ENCODE measurements at regions not wholly inside any gene's neighbourhood (a gene's known extent, or its start where the extent isn't known, plus 50 kb on each side); places are given as distances from the start of the nearest gene placed in this dataset.
"Not testable (repeated sequence)": the region's sequence is repeated elsewhere in the genome, so short reads cannot be mapped to it uniquely, and the experiment has no call there.

DNA sequence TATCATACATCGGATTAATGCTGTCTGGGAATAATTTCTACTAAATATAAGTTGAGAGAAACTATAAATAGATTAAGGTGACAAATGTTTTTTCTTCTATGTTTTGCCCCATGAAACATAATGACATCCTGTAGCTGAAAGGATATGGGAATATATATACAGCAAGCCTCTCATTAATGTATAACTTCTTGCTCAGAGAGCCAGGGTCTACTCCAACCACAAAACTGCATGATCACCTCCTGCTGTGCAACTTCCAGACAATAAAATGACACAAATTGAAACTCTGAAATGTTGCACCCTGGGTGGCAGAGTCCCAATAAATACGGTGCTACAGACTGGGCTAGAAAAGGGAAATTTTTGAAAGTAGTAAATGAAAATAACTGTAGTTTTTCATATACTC is 571.9 kb upstream of the CBLB start:
- intact Hi-C loops (cut with DNase I) = no loop called here
- DNase-seq (ENCODE audit: low spot score) = no peak

DNA sequence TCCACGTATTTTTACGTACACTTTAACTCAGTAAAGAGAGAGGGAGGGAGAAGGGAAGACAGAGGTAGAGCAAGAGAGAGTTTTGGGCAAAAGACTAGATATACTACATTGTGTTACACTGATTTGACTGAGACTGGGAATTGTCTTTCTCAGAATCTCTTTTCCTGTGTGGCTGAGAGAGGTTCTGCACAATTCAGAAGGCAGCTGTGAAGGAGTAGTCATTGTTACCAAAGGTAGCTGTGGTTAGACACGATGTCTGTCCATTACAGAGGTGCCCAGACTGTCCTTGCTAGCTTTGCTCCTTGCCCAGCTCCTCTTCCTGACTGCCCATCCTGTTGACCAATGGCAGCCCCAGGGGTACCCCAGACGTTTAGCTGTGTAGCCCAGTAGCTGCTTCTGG is 577.5 kb upstream of the CBLB start:
- intact Hi-C loops (cut with DNase I) = no loop called here
- DNase-seq (ENCODE audit: low spot score) = no peak

- no peak for DNase-seq (ENCODE audit: low spot score)
- intact Hi-C loops (cut with DNase I) = no loop called here
Observed at GRCh38 chr3:106447723-106448301, 579.0 kb upstream of the CBLB start.

- intact Hi-C loops (cut with DNase I); DNase-seq (ENCODE audit: low spot score): not testable (repeated sequence)
Observed at GRCh38 chr3:106448372-106448966, 579.7 kb upstream of the CBLB start.

- intact Hi-C loops (cut with DNase I) = no loop called here
- DNase-seq (ENCODE audit: low spot score) = no peak
Observed at GRCh38 chr3:106452096-106452495, 583.3 kb upstream of the CBLB start.

DNA sequence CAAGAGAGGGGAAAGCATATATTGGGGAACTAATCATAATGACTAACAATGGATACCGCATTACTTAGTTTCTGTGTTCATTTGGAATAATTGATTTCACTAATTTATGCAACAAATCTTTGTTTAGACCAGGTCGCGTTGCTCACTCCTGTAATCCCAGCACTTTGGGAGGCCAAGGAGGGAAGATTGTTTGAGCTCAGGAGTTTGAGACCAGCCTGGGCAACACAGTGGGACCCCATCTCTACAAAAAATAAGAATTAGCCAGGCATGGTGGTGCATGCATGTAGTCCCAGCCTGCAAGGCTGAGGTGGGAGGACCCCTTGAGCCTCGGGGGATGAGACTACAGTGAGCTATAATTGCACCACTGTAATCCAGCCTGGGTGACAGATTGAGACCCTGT is 585.7 kb upstream of the CBLB start:
- DNase-seq (ENCODE audit: low spot score) = no peak
- intact Hi-C loops (cut with DNase I) = no loop called here

DNA sequence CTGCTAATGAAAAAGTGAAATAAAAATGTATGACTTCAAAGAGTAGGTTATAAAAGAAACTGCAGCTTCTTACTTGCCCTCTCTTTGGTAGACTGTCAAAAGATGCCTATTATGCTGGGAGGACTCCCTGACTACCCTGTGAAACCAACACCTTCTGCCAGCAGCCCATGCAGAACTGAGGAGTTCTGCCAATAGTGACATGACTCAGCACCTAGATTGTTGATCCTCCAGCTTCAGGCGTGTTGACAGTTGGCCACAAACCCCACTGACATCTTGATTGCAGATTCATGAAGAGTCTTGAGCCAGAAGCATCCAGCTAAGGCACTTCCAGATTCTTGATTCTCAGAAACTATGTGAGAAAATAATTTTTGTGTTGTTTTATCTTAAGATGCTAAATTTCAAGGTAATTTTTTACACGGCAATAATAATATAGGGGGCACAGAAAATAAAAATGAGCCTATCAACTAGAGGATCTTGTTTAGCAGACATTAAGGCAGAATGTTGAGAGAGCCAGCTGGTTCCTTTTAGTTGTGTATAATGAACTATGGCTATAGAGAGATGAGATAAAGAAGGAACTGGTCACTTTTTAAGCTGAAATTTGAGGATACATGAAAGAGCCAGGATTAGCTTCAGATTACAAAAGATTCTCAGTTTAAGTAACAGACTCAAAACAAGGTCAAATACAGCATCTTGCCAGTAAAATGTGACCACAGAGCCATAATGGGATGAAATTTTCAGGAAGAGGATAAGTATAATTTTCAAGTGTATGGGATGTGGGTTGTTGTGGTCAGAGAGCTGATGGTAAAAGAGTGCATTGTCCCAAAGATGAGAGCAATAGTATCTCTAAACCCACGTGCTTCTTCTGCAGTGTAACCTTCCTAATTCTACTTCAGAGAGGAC is 588.7 kb upstream of the CBLB start:
- DNase-seq (ENCODE audit: low spot score) = no peak
- intact Hi-C loops (cut with DNase I) = no loop called here

DNA sequence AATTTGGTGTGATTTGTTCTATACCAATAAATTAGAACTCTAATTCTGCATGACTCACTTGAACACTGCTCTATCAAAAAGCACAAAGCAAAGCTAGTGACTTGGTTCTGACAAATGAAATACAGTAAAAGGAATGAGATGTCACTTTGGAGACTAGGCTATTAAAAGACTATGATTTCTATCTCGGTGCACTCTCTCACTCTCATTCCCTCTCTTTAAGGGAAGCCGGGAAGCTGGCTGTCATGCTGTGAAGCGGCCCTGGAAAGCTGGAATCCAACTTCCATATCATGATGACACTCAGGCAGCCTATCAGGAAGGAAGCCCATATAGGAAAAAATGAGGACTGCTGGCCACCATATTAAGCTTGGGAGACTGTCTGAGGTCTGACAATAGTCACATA is 590.1 kb upstream of the CBLB start:
- no peak for DNase-seq (ENCODE audit: low spot score)
- intact Hi-C loops (cut with DNase I) = no loop called here

- intact Hi-C loops (cut with DNase I) = no loop called here
- DNase-seq (ENCODE audit: low spot score) = no peak
Observed at GRCh38 chr3:106466881-106467280, 598.1 kb upstream of the CBLB start.

DNA sequence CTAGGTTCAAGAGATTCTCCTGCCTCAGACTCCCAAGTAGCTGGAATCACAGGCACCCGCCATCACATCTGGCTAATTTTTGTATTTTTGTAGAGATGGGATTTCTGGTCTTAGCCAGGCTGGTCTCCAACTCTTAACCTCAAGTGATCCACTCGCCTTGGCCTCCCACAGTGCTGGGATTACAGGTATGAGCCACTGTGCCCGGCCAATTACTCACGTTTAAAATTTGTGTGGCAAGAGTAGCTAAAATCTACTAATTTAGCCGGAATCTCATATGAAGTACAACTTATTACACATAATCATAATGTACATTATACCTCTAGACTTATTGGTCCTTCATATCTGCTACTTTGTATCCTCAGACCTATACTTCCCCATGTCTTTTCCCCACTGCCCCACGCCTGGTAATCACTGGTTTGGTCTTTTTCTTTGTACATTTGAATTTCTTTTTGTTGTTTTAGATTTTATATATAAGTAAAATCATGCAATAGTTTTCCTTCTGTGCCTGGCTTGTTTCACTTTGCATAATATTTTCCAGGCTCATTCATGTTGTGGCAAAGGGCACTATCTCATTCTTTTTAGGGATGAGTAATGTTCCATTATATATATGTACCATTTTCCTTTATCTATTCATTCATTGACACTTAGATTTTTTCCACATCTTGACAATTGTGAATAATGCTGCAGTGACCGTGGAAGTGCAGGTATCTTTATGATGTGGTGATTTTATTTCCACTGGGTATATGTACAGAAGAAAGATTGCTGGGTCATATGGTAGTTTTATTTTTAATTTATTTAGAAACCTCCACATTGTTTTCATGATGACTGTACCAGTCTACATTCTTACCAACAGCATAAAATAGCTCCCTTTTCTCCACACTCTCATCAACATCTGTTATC is 605.0 kb upstream of the CBLB start:
- no peak for DNase-seq (ENCODE audit: low spot score)
- intact Hi-C loops (cut with DNase I) = no loop called here

- intact Hi-C loops (cut with DNase I) = no loop called here
- no peak for DNase-seq (ENCODE audit: low spot score)
Observed at GRCh38 chr3:106482451-106482850, 613.6 kb upstream of the CBLB start.

DNA sequence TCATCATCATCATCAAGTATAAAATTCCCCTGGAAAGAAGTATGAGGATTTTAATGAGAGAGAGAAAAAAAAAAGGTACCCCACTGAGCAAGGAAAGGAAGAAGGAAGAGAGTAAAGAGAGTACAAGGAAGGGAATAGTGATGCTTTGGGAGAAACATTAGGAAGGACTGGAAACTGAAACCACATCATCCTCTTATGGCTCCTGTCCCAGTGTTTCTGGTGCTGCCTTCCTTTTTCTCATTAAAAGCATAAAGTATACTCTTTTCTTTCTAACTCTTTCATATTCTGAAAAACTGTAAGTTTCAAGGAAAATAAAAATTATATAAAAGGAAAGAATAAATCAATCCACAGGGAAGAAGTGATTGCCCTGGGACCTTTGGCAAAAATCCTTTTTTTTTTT is 616.4 kb upstream of the CBLB start:
- no peak for DNase-seq (ENCODE audit: low spot score)
- intact Hi-C loops (cut with DNase I) = no loop called here

DNA sequence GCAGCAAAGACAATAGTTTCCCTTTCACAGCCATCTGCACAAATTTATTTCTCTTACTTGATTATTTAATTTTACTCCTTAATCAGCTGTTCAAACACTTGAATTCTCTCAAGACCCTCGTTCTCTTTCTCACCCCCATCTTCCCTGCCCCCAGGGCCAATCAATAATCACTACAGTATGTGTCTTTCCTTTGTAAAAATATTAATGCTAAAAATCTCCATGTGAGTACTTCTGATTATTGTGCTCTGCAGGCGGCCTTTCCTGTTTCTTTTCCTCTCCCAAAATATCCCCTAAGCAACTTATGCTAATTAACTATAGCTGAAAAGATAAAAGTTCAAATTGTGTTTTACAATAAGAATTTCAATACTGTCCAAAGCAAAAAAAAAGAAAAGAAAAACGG is 617.0 kb upstream of the CBLB start:
- DNase-seq (ENCODE audit: low spot score) = no peak
- intact Hi-C loops (cut with DNase I) = no loop called here

- DNase-seq (ENCODE audit: low spot score); intact Hi-C loops (cut with DNase I): not testable (repeated sequence)
Observed at GRCh38 chr3:106486945-106487639, 618.3 kb upstream of the CBLB start.

DNA sequence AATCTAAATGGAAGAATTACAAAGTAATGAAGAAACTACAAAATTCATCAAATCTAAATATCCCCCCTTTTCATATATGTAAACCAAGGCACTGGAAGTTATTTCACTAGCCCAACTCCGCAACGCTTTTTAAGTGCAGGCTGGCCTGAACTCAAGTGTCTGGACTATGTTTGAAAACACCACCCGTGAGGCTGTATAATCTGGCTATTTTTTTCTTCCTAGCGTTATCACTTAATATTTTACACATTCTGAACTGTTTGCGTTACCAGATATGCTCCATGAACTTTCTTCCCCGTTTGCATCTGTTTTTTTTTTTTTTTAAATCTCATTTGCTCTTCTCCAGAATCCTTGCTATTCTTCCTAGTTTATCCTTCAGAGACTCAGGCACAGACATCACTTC is 619.5 kb upstream of the CBLB start:
- DNase-seq (ENCODE audit: low spot score) = no peak
- intact Hi-C loops (cut with DNase I) = no loop called here

DNA sequence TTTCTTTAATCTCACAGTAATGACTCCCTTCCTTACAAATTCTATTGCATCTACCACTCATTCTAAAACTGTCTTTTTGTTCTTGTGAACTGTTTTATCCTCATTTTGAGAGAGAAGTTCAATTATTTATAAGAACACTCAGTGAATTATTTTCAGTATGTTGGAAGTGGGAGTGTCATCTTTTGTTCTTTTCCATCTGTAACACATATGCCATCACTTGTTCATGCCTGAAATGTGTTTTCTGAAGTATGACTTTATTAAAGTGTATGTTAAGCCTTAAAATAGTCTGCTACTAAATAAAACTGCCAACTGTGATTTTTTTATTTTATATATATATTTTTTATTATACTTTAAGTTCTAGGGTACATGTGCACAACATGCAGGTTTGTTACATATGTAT is 623.0 kb upstream of the CBLB start:
- intact Hi-C loops (cut with DNase I) = no loop called here
- DNase-seq (ENCODE audit: low spot score) = no peak

DNA sequence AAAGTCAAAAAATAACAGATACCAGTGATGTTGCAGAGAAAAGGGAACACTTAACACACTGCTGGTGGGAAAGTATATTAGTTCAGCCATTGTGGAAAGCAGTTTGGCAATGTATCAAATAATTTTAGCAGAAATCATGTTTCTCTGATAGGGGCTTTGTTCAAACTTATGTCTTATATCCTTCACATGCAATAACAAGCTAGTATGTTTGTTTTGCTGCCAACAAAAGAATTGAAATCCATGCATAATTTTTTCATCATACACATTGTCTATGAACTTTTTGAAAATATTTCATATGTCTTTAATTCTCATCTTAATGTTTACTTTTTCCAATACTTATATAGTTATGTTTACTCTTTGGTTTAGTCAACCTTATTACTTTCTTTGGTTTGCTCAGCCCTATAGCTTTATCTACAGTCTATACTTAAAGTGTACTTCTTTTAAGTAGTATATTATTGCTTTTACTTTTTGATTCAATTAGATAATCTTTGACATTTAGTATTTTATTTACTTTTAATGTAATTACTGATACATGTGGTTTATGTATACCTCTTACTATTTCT is 639.6 kb upstream of the CBLB start:
- intact Hi-C loops (cut with DNase I) = no loop called here
- DNase-seq (ENCODE audit: low spot score) = no peak

DNA sequence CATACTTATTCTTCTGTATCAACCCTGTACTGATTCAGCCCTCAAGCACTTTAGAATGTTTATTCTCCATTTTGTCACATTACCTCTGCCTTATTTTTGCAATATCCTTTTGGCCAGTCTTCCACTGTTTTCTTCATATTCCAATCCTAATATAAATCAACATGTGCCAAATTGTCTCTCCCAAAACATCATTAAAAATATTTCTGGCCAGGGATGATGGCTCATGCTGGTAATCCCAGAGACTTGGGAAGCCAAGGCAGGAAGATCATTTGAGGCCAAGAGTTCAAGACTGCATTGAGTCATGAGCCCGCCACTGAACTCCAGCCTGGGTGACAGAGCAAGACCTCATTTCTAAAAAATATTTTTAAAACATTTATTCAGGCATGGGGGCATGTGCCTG is 641.4 kb upstream of the CBLB start:
- no peak for DNase-seq (ENCODE audit: low spot score)
- intact Hi-C loops (cut with DNase I) = no loop called here

DNA sequence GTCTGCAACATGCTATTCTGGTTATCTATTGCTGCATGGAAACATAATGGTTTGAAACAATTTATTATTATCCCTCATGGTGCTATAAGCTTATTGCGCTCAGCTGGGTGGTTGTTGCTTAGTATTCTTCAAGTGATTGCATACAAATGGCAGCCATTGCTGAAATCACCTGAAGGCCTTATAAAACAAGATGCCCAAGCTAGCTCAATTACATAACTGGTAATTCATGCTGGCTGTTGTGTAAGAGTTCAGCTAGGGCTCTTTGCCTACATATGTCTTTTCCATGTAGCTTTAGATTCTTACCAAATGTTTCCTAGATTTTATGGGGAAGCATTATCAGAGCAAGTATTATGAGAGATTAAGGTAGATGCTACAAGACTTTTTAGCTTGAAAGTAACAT is 644.0 kb upstream of the CBLB start:
- DNase-seq (ENCODE audit: low spot score) = no peak
- intact Hi-C loops (cut with DNase I) = no loop called here

Data from cardiac septum (tissue), 1 donor.